Fibroblast of villous mesenchyme (primary cell): ENCODE measurements at regions not wholly inside any gene's neighbourhood (a gene's known extent, or its start where the extent isn't known, plus 50 kb on each side); places are given as distances from the start of the nearest gene placed in this dataset.
A peak's percentile ranks its signal among the peaks of the same experiment; 100 is the strongest.
"Not testable (repeated sequence)": the region's sequence is repeated elsewhere in the genome, so short reads cannot be mapped to it uniquely, and the experiment has no call there.

Experiments used
- DNase-seq: peaks from one replicate; pipeline ENCODE4 v3.0.0-alpha.2; 2010; ENCODE audit warnings: low read depth
- H3K4me3 ChIP-seq: 2 replicates; pipeline ENCODE4 v1.5.1; 2011; ENCODE audit warnings: low read depth, mild to moderate bottlenecking, low read length
- TF ChIP-seq, protein P1 (sequence below): IDR thresholded peaks from 2 replicates; pipeline ENCODE4 v1.5.1; 2012; ENCODE audit warnings: low read depth, mild to moderate bottlenecking, low read length; ENCODE audit not compliant: insufficient read depth

DNA sequence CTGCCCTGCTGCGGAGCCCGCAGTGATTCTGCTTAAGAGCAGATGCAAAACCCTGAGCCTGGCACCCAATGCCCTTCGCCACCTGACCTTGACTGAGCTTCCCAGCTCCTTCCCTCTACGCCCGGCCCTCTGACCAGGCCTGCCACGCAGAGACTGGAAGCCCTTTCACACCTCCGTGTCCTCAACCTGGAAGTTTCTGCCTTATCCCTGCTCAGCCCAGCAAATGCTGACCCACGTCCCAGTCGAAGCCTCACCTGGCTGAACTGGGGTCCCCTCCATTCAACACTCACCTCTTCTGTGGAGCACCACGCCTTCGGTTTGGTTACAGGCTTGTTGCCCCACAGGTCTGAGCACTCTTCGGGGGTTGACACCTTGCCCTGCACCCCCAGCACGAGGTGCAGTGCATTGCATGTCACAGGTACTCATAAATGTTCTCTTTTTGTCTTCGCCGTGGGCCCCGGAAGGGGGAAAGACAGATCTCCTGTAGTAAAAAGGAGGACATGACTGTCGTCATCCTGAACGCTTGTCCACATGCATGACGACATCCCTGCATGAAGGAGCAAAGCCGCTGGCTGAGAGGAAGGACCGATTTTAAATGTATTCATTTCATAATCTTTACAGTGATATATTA lies 153.6 kb upstream of the TNRC6C start:
- H3K4me3 ChIP-seq = no peak overlapping the region
- DNase-seq = no peak
- TF ChIP-seq, protein P1, sequence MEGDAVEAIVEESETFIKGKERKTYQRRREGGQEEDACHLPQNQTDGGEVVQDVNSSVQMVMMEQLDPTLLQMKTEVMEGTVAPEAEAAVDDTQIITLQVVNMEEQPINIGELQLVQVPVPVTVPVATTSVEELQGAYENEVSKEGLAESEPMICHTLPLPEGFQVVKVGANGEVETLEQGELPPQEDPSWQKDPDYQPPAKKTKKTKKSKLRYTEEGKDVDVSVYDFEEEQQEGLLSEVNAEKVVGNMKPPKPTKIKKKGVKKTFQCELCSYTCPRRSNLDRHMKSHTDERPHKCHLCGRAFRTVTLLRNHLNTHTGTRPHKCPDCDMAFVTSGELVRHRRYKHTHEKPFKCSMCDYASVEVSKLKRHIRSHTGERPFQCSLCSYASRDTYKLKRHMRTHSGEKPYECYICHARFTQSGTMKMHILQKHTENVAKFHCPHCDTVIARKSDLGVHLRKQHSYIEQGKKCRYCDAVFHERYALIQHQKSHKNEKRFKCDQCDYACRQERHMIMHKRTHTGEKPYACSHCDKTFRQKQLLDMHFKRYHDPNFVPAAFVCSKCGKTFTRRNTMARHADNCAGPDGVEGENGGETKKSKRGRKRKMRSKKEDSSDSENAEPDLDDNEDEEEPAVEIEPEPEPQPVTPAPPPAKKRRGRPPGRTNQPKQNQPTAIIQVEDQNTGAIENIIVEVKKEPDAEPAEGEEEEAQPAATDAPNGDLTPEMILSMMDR = no peak

DNA sequence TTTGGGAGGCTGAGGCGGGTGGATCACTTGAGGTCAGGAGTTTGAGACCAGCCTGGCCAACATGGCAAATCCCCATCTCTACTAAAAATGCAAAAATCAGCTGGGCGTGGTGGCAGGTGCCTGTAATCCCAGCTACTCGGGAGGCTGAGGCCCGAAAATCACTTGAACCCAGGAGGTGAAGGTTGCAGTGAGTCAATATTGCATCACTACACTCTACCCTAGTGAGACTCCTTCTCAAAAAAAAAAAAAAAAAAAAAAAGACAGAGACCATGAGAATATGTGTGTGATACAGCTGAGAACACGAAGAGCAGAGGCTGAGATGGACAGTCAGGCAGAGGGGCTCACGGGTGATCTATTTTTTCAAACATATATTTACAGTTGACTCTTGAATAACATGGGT lies 152.5 kb upstream of the TNRC6C start:
- H3K4me3 ChIP-seq, DNase-seq: not testable (repeated sequence)

DNA sequence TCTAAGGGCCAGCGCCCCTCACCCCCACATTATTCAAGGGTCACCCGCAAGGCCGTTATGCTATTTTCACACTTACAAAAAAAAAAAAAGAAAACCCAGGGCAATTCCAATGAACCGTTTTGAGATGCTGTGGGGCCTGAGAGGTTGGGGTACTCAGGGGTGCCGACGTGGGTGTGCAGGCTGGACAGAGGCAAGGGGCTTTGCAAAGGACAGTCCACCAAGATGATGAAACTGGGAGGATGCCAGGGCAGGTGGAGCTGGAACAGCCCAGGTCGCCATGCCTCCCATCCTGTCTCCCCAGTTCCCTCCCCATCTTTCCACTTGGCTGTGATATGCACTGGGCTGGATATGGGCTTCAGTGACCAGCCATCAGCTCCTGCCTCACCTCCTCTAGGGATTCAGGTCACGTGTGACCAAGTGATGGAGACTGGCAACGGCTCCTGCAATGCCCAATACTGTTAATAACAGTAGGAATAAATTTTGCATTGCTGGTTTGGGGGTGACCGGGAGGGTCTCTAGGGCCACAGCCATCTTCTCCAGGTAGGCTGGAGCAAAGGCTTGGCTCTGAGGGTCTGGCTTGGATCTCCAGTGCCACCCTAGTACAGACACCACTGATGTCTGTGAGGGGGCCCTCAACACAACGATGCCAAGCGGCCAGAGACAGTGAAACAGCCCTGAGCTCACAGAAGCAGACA lies 151.3 kb upstream of the TNRC6C start:
- TF ChIP-seq, protein P1 = no peak
- H3K4me3 ChIP-seq = no peak overlapping the region
- DNase-seq = no peak

DNA sequence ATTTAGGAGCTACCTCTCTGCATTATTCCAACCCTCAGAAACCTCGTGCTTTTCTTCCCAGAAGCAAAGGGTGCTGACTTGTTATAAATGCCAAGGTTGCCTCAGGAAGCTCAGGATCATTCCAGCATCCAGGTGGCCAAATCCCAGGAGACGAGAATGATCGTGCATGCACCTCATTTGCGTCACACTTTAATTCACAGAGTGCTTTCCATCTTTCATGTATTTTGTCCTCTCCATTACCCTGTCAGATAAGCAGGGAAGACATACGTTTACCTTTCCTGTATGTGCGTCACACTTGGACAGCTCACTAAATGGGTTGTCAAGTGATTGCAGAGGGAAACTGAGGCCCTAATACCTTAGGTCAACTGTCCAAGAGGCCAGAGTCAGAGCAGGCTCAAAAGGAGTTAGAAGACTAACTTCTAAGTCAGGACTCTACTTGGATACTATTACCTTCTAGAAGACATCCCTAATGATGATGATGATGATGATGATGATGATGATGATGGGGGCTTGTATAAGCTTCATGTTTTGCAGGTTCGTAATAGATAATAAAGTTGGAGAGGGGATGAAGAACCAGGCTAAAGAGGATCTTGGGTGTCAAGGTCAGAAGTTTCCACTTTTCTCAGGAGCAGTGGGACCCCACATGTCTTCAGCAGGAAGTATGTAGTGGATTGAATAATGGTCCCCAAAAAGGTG lies 150.6 kb upstream of the TNRC6C start:
- TF ChIP-seq, protein P1 = no peak
- H3K4me3 ChIP-seq = no peak overlapping the region
- no peak for DNase-seq

DNA sequence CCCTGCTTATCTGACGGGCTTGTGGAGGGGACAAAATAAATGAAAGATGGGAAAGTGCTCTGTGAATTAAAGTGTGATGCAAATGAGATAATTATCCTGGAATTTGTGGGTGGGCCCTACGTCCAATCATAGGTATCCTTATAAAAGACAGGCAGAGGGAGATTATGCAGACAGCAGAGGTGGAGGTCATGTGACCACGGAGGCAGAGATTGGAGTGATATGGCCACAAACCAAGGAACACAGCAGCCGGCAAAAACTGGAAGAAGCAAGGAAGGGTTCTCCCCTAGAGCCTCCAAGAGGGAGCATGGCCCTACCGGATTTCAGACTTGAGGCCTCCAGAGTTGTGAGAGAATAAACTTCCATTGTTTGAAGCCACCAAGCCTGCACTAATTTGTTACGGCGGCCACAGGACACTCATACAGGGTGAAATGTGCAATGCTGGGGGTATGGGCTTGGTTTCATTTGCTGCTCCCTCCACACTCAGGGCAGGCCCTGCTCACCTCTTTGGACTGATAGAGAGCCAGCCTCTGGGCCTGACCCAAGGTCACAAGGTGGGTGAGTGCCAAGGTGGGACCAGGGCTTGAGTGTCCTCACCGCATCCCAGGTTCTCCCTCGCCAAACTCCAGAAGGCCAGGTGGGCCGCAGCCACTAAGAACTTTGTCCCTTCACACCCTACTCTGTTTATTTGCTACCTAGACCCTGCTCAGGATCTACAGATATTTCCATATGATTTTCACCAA lies 149.6 kb upstream of the TNRC6C start:
- no peak for DNase-seq
- H3K4me3 ChIP-seq = no peak overlapping the region
- TF ChIP-seq, protein P1 = no peak

DNA sequence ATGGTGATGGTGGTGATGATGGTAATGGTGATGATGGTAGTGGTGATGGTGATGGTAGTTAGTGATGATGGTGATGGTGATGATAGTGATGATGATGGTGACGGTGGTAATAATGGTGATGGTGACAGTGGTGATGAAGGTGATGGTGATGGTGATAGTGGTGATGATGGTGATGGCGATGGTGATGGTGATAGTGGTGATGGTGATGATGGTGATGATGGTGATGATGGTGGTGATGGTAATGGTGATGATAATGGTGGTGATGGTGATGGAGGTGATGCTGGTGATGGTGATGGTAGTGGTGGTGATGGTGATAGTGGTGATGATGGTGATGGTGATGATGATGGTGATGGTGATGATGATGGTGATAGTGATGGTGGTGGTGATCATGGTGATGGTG lies 148.7 kb upstream of the TNRC6C start:
- no peak for DNase-seq
- TF ChIP-seq, protein P1 = no peak
- H3K4me3 ChIP-seq = no peak overlapping the region

DNA sequence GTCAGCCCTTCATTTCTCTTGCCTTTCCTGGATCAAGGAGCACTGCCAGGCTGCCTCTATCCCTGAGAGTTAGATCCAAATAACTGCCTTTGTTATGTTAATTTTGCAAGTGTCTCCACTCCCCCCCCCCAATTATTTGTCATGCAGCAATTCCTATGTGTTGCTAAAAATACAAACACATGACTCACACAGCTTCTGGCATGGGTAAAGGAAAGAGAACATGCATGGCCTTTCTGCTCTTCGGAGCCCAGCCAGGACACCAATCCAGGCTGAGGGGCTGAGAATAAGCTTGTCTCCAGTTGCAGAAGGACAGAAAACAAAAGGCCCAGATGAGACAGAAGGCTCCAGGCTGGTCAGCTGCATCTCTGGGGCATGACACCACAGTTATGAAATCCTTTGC lies 148.0 kb upstream of the TNRC6C start:
- TF ChIP-seq, protein P1 = no peak
- H3K4me3 ChIP-seq = no peak overlapping the region
- peak; percentile 32 for DNase-seq
